Lower leg skin (tissue), 3 donors: ENCODE measurements at regions not wholly inside any gene's neighbourhood (a gene's known extent, or its start where the extent isn't known, plus 50 kb on each side); places are given as distances from the start of the nearest gene placed in this dataset.

ENCODE experiments used
- CTCF ChIP-seq, 3 donors: fragments of 450-650 bp; IDR thresholded peaks; one replicate each; pipeline ENCODE4 v1.5.1; 2016; ENCODE audit warnings: antibody characterized with exemption in 3 of 3, mild to moderate bottlenecking in 3 of 3, moderate library complexity in 2 of 3
- POLR2A ChIP-seq, 2 donors: fragments of 450-650 bp; IDR thresholded peaks; one replicate each; pipeline ENCODE4 v1.6.1; 2016 to 2017; ENCODE audit warnings: antibody characterized with exemption in 2 of 2, mild to moderate bottlenecking in 1 of 2, moderate library complexity in 1 of 2

- no peak for TF ChIP-seq POLR2A (IDR thresholded peaks at IDR 0.05)
- no peak for TF ChIP-seq CTCF (IDR thresholded peaks at IDR 0.05)
These were observed 523.5 kb upstream of the BCHE start for GRCh38 chr3:166360720-166361119.
